ENCODE measurements at regions not wholly inside any gene's neighbourhood (a gene's known extent, or its start where the extent isn't known, plus 50 kb on each side); places are given as distances from the start of the nearest gene placed in this dataset.

DNA sequence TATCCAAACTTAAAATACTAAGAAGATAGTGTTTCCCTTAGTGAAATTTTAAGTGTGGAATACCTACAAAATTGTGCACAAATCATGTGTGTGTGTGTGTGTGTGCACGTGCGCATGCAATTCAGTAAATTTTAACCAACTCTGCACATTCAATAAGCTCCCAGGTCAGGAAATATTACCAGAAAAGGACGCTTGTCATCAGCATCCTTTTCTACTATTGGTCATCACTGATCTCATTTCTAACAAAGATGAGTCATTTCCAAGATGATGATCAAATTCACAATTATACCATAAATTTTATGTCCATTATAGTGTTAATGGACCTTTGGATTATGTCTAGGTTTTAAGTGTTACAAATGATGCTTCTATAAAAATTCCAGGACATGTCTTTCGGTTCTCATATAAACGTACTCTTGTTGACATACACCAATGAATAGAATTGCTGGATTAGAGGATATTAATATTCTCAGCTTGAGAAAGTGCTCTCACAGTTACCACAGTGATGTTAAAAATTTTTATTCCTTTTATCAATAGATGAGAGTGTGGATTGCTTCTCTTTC, 560.9 kb upstream of the AGA start:
- TF ChIP-seq EZH2 (conservative IDR thresholded peaks at IDR 0.05; ENCODE audit: low read depth, low read length) (no peak), ZNF530 (CRISPR knock-in tag; IDR thresholded peaks at IDR 0.05; ENCODE audit: low read depth) (no peak)

Measured in HepG2 (cell line).